OCI-LY3 (cell line): ENCODE measurements at regions not wholly inside any gene's neighbourhood (a gene's known extent, or its start where the extent isn't known, plus 50 kb on each side); places are given as distances from the start of the nearest gene placed in this dataset.

ENCODE experiments used
- EZH2phosphoT487 ChIP-seq: fragments of 200-600 bp; shearing (Covaris generic); IDR thresholded peaks from 2 replicates; pipeline ENCODE4 v1.6.1; 2018; ENCODE audit warnings: antibody characterized with exemption, mixed run types, low read depth
- TF ChIP-seq, protein P1 (sequence below): fragments of 200-600, 300-600 bp; sonication (generic); IDR thresholded peaks from 2 replicates; pipeline ENCODE4 v1.5.1; 2014; ENCODE audit warnings: antibody characterized with exemption, low read length, low read depth

DNA sequence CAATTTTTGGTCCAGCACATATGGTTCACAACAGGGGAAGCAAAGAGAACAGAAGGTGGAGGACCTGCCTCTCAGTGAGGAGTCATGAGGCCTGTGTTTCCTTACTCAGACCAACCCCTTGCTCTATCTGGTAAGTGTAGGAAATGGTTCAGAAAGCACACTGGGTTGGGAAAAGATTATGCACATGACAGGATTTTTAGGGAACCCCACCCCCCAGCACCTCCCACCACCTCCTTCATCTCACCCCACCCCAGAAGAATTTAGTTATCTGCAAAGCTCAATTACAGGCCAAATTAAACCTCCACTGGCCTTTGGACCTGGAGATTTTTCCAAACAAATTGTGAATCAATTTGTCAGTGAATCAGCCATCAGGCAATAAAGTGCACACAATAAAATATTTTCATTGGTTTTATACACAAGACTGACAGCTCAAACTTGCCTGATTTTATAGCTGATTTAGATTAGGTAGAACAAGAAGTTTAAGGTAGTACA lies 132.8 kb downstream of the DACT1 start:
- TF ChIP-seq EZH2phosphoT487, result no peak
- TF ChIP-seq, protein P1, sequence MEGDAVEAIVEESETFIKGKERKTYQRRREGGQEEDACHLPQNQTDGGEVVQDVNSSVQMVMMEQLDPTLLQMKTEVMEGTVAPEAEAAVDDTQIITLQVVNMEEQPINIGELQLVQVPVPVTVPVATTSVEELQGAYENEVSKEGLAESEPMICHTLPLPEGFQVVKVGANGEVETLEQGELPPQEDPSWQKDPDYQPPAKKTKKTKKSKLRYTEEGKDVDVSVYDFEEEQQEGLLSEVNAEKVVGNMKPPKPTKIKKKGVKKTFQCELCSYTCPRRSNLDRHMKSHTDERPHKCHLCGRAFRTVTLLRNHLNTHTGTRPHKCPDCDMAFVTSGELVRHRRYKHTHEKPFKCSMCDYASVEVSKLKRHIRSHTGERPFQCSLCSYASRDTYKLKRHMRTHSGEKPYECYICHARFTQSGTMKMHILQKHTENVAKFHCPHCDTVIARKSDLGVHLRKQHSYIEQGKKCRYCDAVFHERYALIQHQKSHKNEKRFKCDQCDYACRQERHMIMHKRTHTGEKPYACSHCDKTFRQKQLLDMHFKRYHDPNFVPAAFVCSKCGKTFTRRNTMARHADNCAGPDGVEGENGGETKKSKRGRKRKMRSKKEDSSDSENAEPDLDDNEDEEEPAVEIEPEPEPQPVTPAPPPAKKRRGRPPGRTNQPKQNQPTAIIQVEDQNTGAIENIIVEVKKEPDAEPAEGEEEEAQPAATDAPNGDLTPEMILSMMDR, result no peak
